ENCODE measurements at regions not wholly inside any gene's neighbourhood (a gene's known extent, or its start where the extent isn't known, plus 50 kb on each side); places are given as distances from the start of the nearest gene placed in this dataset.
"Not testable (repeated sequence)": the region's sequence is repeated elsewhere in the genome, so short reads cannot be mapped to it uniquely, and the experiment has no call there.

GRCh38 chr16:32740766-32741499 lies 65.0 kb upstream of the TP53TG3 start:
- H3K4me1 ChIP-seq; H3K27ac ChIP-seq; intact Hi-C loops (cut with DNase I); DNase-seq; H3K4me3 ChIP-seq; H3K36me3 ChIP-seq (ENCODE audit: insufficient read depth in 1 of 2, low read depth in 1 of 2); H3K27me3 ChIP-seq (ENCODE audit: insufficient read depth in 3 of 3, low read length in 2 of 3); H3K9me3 ChIP-seq: not testable (repeated sequence)
- 65% methylated on average over 9 of the region's 60 CpGs; no CpG with 5 or more reads in 2 of the 3 donors for WGBS, 3 donors
- peak in 1 of 4 donors; percentile 19 for ATAC-seq
